ENCODE measurements at regions not wholly inside any gene's neighbourhood (a gene's known extent, or its start where the extent isn't known, plus 50 kb on each side); places are given as distances from the start of the nearest gene placed in this dataset.

- Mint-ChIP-seq H3K27me3 (ENCODE audit: insufficient read depth) (no peaks in the 10 kb centered on the region), H3K4me1 (peaks cover 5% of the 10 kb centered on the region), H3K27ac (no peak overlapping the region), H3K4me3 (no peak overlapping the region), H3K36me3 (ENCODE audit: low read depth) (no peaks in the 10 kb centered on the region), H3K9me3 (peaks cover 5% of the 10 kb centered on the region)
- H3K9me3 ChIP-seq (ENCODE audit: control insufficient read depth, low read length): peaks cover 1% of the 10 kb centered on the region
- 92 to 94% methylated on average over 3 to 4 of the region's 4 CpGs for WGBS, 2 experiments (ENCODE audit: insufficient coverage in 1 of 2, insufficient read length in 1 of 2)
- H3K27me3 ChIP-seq (ENCODE audit: control insufficient read depth, insufficient read depth, low read length, poor library complexity, severe bottlenecking): no peaks in the 10 kb centered on the region
- no peak overlapping the region for H3K4me3 ChIP-seq (ENCODE audit: low read length)
- TF ChIP-seq CTCF (conservative IDR thresholded peaks at IDR 0.05): no peak
- DNase-seq: no peak
- H3K36me3 ChIP-seq (ENCODE audit: control insufficient read depth, insufficient read depth, low read length): no peaks in the 10 kb centered on the region
- no peaks in the 10 kb centered on the region for H3K4me1 ChIP-seq (ENCODE audit: control insufficient read depth, insufficient read depth, low read length)
- no peak overlapping the region for H3K27ac ChIP-seq (ENCODE audit: low read depth, low read length)
- H3K9ac ChIP-seq (ENCODE audit: extremely low read depth, low read length, poor library complexity, severe bottlenecking): no peak overlapping the region
Measured at GRCh38 chr1:192713921-192714320, 78.0 kb downstream of the RGS13 start.

GRCh38 chr1:192724670-192725069 is 84.2 kb upstream of the RGS2 start:
- Mint-ChIP-seq H3K4me3 (no peak overlapping the region), H3K27ac (no peak overlapping the region), H3K9me3 (peaks cover 7% of the 10 kb centered on the region), H3K4me1 (no peaks in the 10 kb centered on the region), H3K27me3 (ENCODE audit: insufficient read depth) (no peaks in the 10 kb centered on the region), H3K36me3 (ENCODE audit: low read depth) (no peaks in the 10 kb centered on the region)
- 93 to 100% methylated on average over 1 to 4 of the region's 4 CpGs for WGBS, 2 experiments (ENCODE audit: insufficient coverage in 1 of 2, insufficient read length in 1 of 2)
- no peak overlapping the region for H3K27ac ChIP-seq (ENCODE audit: low read depth, low read length)
- DNase-seq: no peak
- no peak overlapping the region for H3K4me3 ChIP-seq (ENCODE audit: low read length)
- H3K9ac ChIP-seq (ENCODE audit: extremely low read depth, low read length, poor library complexity, severe bottlenecking): no peak overlapping the region
- H3K36me3 ChIP-seq (ENCODE audit: control insufficient read depth, insufficient read depth, low read length): no peaks in the 10 kb centered on the region
- peaks cover 6% of the 10 kb centered on the region for H3K9me3 ChIP-seq (ENCODE audit: control insufficient read depth, low read length)
- H3K27me3 ChIP-seq (ENCODE audit: control insufficient read depth, insufficient read depth, low read length, poor library complexity, severe bottlenecking): no peaks in the 10 kb centered on the region
- H3K4me1 ChIP-seq (ENCODE audit: control insufficient read depth, insufficient read depth, low read length): no peaks in the 10 kb centered on the region
- no peak for TF ChIP-seq CTCF (conservative IDR thresholded peaks at IDR 0.05)

DNA sequence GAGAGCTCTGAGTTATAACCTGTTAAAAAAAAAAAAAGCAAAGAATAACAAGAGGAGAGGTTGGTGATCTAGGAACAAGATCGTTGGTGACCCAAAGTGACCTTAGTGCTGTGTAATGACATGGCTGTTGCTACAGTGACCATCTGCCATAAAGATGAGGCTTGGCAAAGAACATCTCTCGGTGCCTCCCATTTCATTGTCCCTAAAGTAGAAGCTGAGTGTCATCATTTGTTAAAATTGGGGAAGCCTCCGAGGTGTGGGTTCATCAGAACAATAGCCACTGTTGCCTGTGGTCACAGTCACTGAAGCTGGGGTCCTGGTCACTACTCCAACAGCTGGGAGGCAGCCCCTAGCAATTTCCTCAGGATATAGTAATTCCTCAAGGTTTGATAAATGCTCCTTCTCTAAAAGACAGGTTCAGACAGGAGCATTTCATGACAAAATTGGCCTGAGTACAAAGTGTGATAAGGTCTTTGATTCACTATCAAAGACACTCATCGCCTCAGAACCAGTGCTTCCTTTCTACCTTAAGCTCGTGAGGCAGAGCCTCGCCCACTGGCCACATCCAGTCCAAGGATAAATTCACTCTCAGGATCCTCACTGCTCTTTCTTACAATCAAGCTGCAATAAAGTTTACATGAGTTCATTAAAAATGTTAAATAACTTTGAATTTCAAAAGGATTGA is 81.9 kb upstream of the RGS2 start:
- no peaks in the 10 kb centered on the region for H3K36me3 ChIP-seq (ENCODE audit: control insufficient read depth, insufficient read depth, low read length)
- H3K27me3 Mint-ChIP-seq (ENCODE audit: insufficient read depth): no peaks in the 10 kb centered on the region
- H3K27ac Mint-ChIP-seq: no peak overlapping the region
- H3K4me3 Mint-ChIP-seq: no peak overlapping the region
- no peaks in the 10 kb centered on the region for H3K9me3 Mint-ChIP-seq
- H3K9me3 ChIP-seq (ENCODE audit: control insufficient read depth, low read length): no peaks in the 10 kb centered on the region
- no peaks in the 10 kb centered on the region for H3K4me1 Mint-ChIP-seq
- H3K36me3 Mint-ChIP-seq (ENCODE audit: low read depth): no peaks in the 10 kb centered on the region
- H3K4me1 ChIP-seq (ENCODE audit: control insufficient read depth, insufficient read depth, low read length): no peaks in the 10 kb centered on the region
- H3K27ac ChIP-seq (ENCODE audit: low read depth, low read length): no peak overlapping the region
- no peak for TF ChIP-seq CTCF (conservative IDR thresholded peaks at IDR 0.05)
- H3K27me3 ChIP-seq (ENCODE audit: control insufficient read depth, insufficient read depth, low read length, poor library complexity, severe bottlenecking): no peaks in the 10 kb centered on the region
- WGBS, 2 experiments (ENCODE audit: insufficient coverage in 1 of 2, insufficient read length in 1 of 2): 95 to 100% methylated on average over 2 to 6 of the region's 6 CpGs
- no peak for DNase-seq
- no peak overlapping the region for H3K4me3 ChIP-seq (ENCODE audit: low read length)
- H3K9ac ChIP-seq (ENCODE audit: extremely low read depth, low read length, poor library complexity, severe bottlenecking): no peak overlapping the region
